Mesenchymal stem cell (in vitro differentiated cells and primary cell): ENCODE measurements at regions not wholly inside any gene's neighbourhood (a gene's known extent, or its start where the extent isn't known, plus 50 kb on each side); places are given as distances from the start of the nearest gene placed in this dataset.
"Not testable (repeated sequence)": the region's sequence is repeated elsewhere in the genome, so short reads cannot be mapped to it uniquely, and the experiment has no call there.

ENCODE experiments used
- DNase-seq: peaks from one replicate; pipeline ENCODE4 v3.0.0-alpha.2; 2013
- H2AFZ ChIP-seq: one replicate; pipeline ENCODE4 v1.6.1; 2013; ENCODE audit warnings: low read depth, mild to moderate bottlenecking, control low read depth, inconsistent platforms, low read length, moderate library complexity
- H2AK5ac ChIP-seq: 2 replicates; pipeline ENCODE4 v1.6.1; 2013; ENCODE audit warnings: low read length, moderate library complexity, mild to moderate bottlenecking, inconsistent platforms; ENCODE audit not compliant: severe bottlenecking
- H2BK120ac ChIP-seq: one replicate; pipeline ENCODE4 v1.6.1; 2013; ENCODE audit warnings: low read depth, mild to moderate bottlenecking, inconsistent platforms, low read length, moderate library complexity
- H2BK12ac ChIP-seq, 2 experiments: one replicate each; pipeline ENCODE4 v1.6.1; 2013; ENCODE audit warnings: inconsistent platforms in 2 of 2, low read length in 2 of 2, mild to moderate bottlenecking in 2 of 2, moderate library complexity in 2 of 2, control low read depth in 1 of 2
- H2BK15ac ChIP-seq: one replicate; pipeline ENCODE4 v1.6.1; 2013; ENCODE audit warnings: mild to moderate bottlenecking, low read depth, inconsistent platforms; ENCODE audit not compliant: poor library complexity, severe bottlenecking
- H2BK5ac ChIP-seq: 2 replicates; pipeline ENCODE4 v1.6.1; 2013; ENCODE audit warnings: low read depth, mild to moderate bottlenecking, low read length, control low read depth, inconsistent platforms; ENCODE audit not compliant: poor library complexity, severe bottlenecking
- H3K14ac ChIP-seq, 2 experiments: one replicate each; pipeline ENCODE4 v1.6.1; 2013; ENCODE audit warnings: inconsistent platforms in 2 of 2, low read length in 2 of 2, control low read depth in 1 of 2, mild to moderate bottlenecking in 1 of 2, moderate library complexity in 1 of 2
- H3K18ac ChIP-seq, 2 experiments: one replicate each; pipeline ENCODE4 v1.6.1; 2013; ENCODE audit warnings: inconsistent platforms in 2 of 2, low read length in 2 of 2, control low read depth in 1 of 2, low read depth in 1 of 2, mild to moderate bottlenecking in 1 of 2
- H3K23ac ChIP-seq, 2 experiments: one replicate each; pipeline ENCODE4 v1.6.1; 2013; ENCODE audit warnings: inconsistent platforms in 2 of 2, low read length in 2 of 2, mild to moderate bottlenecking in 2 of 2, moderate library complexity in 2 of 2, control low read depth in 1 of 2
- H3K27ac ChIP-seq: 2 replicates; pipeline ENCODE4 v1.5.1; 2013; ENCODE audit warnings: mild to moderate bottlenecking, moderate library complexity, low read length, control low read depth, inconsistent platforms; ENCODE audit not compliant: poor library complexity, severe bottlenecking
- H3K27me3 ChIP-seq, 2 experiments: 2 replicates each; pipeline versions ENCODE4 v1.6.1 to v1.7.0; 2013; ENCODE audit warnings: low read length in 2 of 2, mild to moderate bottlenecking in 2 of 2, moderate library complexity in 2 of 2, control low read depth in 1 of 2, inconsistent platforms in 1 of 2; ENCODE audit not compliant: control insufficient read depth in 1 of 2, insufficient read depth in 1 of 2
- H3K36me3 ChIP-seq, 2 experiments: 2 replicates each; pipeline versions ENCODE4 v1.6.1 to v1.7.0; 2013; ENCODE audit warnings: low read length in 2 of 2, control low read depth in 1 of 2, inconsistent platforms in 1 of 2, low read depth in 1 of 2, mild to moderate bottlenecking in 1 of 2; ENCODE audit not compliant: insufficient read depth in 2 of 2, control insufficient read depth in 1 of 2
- H3K4ac ChIP-seq, 2 experiments: one replicate each; pipeline ENCODE4 v1.6.1; 2013; ENCODE audit warnings: inconsistent platforms in 2 of 2, low read length in 2 of 2, mild to moderate bottlenecking in 2 of 2, moderate library complexity in 2 of 2, control low read depth in 1 of 2, low read depth in 1 of 2
- H3K4me1 ChIP-seq: 2 replicates; pipeline ENCODE4 v1.6.1; 2013; ENCODE audit warnings: low read depth, low read length, control low read depth; ENCODE audit not compliant: control insufficient read depth, insufficient read depth
- H3K4me2 ChIP-seq: 2 replicates; pipeline ENCODE4 v1.6.1; 2013; ENCODE audit warnings: low read length, mild to moderate bottlenecking, inconsistent platforms; ENCODE audit not compliant: poor library complexity, severe bottlenecking
- H3K4me3 ChIP-seq, 2 experiments: 2 replicates each; pipeline versions ENCODE4 v1.5.1 to v1.7.0; 2013; ENCODE audit warnings: low read length in 2 of 2, mild to moderate bottlenecking in 2 of 2, control low read depth in 1 of 2, low read depth in 1 of 2; ENCODE audit not compliant: insufficient read depth in 1 of 2
- H3K79me1 ChIP-seq: replicated peaks from 2 replicates; pipeline ENCODE4 v1.6.1; 2013; ENCODE audit warnings: mild to moderate bottlenecking, control low read depth, low read length, inconsistent platforms; ENCODE audit not compliant: poor library complexity, severe bottlenecking
- H3K9ac ChIP-seq: 2 replicates; pipeline ENCODE4 v1.7.0; 2013; ENCODE audit warnings: mild to moderate bottlenecking, low read length, moderate library complexity
- H3K9me3 ChIP-seq: 2 replicates; pipeline ENCODE4 v1.7.0; 2013; ENCODE audit warnings: mild to moderate bottlenecking, low read length; ENCODE audit not compliant: control insufficient read depth
- H4K8ac ChIP-seq: one replicate; pipeline ENCODE4 v1.6.1; 2013; ENCODE audit warnings: inconsistent platforms, mild to moderate bottlenecking, low read length, moderate library complexity
- H4K91ac ChIP-seq: one replicate; pipeline ENCODE4 v1.6.1; 2013; ENCODE audit warnings: mild to moderate bottlenecking, low read length, inconsistent platforms
- WGBS: methylation state at CpG from one replicate; pipeline ENCODE4 v1.1.7; 2013; ENCODE audit warnings: mixed read lengths; 5-methylcytosine and 5-hydroxymethylcytosine counted together

GRCh38 chr4:49523816-49524765 lies 538.0 kb downstream of the CWH43 start:
- H4K8ac ChIP-seq, H3K14ac ChIP-seq, H3K23ac ChIP-seq, H2AFZ ChIP-seq, H2BK15ac ChIP-seq, H3K79me1 ChIP-seq, H2BK12ac ChIP-seq, H2AK5ac ChIP-seq, H4K91ac ChIP-seq, H3K27ac ChIP-seq, H3K4me3 ChIP-seq, H2BK120ac ChIP-seq, H3K36me3 ChIP-seq, H3K9me3 ChIP-seq, H3K9ac ChIP-seq, H3K4ac ChIP-seq, H3K27me3 ChIP-seq, H3K4me1 ChIP-seq, DNase-seq, H2BK5ac ChIP-seq, H3K4me2 ChIP-seq, H3K18ac ChIP-seq: not testable (repeated sequence)
- WGBS, result 86% methylated on average over 20 of the region's 55 CpGs

GRCh38 chr4:49558916-49559676 lies 573.0 kb downstream of the CWH43 start:
- not testable (repeated sequence) for H4K91ac ChIP-seq, DNase-seq, H3K27ac ChIP-seq, H2BK120ac ChIP-seq, H3K36me3 ChIP-seq, H2BK5ac ChIP-seq, H3K4me3 ChIP-seq, H3K4me1 ChIP-seq, H3K23ac ChIP-seq, H4K8ac ChIP-seq, H3K9me3 ChIP-seq, H3K18ac ChIP-seq, H2AFZ ChIP-seq, H3K14ac ChIP-seq, H2BK12ac ChIP-seq, H3K9ac ChIP-seq, H2BK15ac ChIP-seq, H3K4ac ChIP-seq, H3K4me2 ChIP-seq, H3K79me1 ChIP-seq, H3K27me3 ChIP-seq, H2AK5ac ChIP-seq
- WGBS, result 51% methylated on average over 2 of the region's 5 CpGs

- not testable (repeated sequence) for H2BK5ac ChIP-seq, H3K27me3 ChIP-seq, H3K9ac ChIP-seq, H3K14ac ChIP-seq, H3K36me3 ChIP-seq, H3K23ac ChIP-seq, H3K18ac ChIP-seq, H2BK15ac ChIP-seq, H2BK12ac ChIP-seq, H3K4me1 ChIP-seq, DNase-seq, H3K27ac ChIP-seq, H3K4me3 ChIP-seq, H3K4ac ChIP-seq, H3K9me3 ChIP-seq, H3K79me1 ChIP-seq, H4K91ac ChIP-seq, H2AFZ ChIP-seq, H4K8ac ChIP-seq, H2BK120ac ChIP-seq, H2AK5ac ChIP-seq, H3K4me2 ChIP-seq
- WGBS, result no CpG with 5 or more reads among the region's 9 CpGs
These were observed 574.2 kb downstream of the CWH43 start for GRCh38 chr4:49560131-49560816.

- H3K79me1 ChIP-seq, H3K4me1 ChIP-seq, H3K18ac ChIP-seq, H3K27ac ChIP-seq, H3K9ac ChIP-seq, H3K9me3 ChIP-seq, H3K4me2 ChIP-seq, H3K4ac ChIP-seq, H4K8ac ChIP-seq, H2BK120ac ChIP-seq, H2BK5ac ChIP-seq, H2BK12ac ChIP-seq, H3K27me3 ChIP-seq, H4K91ac ChIP-seq, H2AK5ac ChIP-seq, H2AFZ ChIP-seq, H2BK15ac ChIP-seq, H3K23ac ChIP-seq, H3K36me3 ChIP-seq, H3K14ac ChIP-seq, H3K4me3 ChIP-seq, DNase-seq: not testable (repeated sequence)
- WGBS, result 33% methylated on average over 3 of the region's 3 CpGs
These were observed 574.8 kb downstream of the CWH43 start for GRCh38 chr4:49560883-49561282.
